GM21825 (cell line): ENCODE measurements at regions not wholly inside any gene's neighbourhood (a gene's known extent, or its start where the extent isn't known, plus 50 kb on each side); places are given as distances from the start of the nearest gene placed in this dataset.

Experiments
- ATAC-seq: cut with Tn5 transposase; IDR thresholded peaks from one replicate; pipeline ENCODE4 v1.9.1; 2021; ENCODE audit warnings: mild to moderate bottlenecking, moderate library complexity; ENCODE audit not compliant: unreplicated experiment

- ATAC-seq: no peak
Observed at GRCh38 chr2:19687017-19687659, 214.6 kb downstream of the TTC32 start.

- no peak for ATAC-seq
Observed at GRCh38 chr2:19686439-19686838, 215.3 kb downstream of the TTC32 start.

GRCh38 chr2:19685731-19686130 lies 216.1 kb downstream of the TTC32 start:
- no peak for ATAC-seq

DNA sequence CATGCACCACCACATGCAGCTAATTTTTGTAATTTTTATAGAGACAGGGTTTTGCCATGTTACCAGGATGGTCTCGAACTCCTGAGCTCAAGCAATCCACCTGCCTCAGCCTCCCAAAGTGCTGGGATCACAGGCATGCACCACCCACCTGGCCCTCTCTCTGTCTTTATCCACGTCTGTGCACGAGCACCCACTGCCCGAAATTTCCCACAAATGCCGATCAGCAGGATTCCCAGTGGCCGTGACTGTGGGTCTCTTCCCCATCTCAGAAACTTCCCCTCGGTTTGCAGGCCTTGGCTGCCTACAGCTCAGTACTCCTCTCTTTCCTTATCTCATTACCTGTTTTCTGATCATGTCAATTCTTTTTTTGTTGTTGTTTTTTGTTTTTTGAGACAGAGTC lies 217.3 kb downstream of the TTC32 start:
- no peak for ATAC-seq

DNA sequence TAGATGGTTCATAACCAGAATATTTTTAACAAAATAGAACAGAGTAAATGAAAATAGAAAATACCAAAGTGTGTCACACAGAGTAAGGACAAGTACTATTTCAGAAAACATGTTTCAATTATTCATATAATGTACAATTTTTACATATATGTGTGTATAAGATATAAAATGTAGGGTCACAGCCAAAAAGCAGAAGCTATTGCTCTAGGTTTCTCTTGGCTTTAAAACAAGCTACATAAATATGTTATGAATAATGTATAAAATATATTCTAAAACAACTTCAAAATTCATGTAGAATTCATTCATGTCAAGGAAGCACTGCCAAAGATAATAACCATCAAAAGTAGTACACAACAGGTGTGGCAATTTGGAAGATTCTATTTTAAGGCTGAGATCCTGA lies 218.2 kb downstream of the TTC32 start:
- no peak for ATAC-seq

DNA sequence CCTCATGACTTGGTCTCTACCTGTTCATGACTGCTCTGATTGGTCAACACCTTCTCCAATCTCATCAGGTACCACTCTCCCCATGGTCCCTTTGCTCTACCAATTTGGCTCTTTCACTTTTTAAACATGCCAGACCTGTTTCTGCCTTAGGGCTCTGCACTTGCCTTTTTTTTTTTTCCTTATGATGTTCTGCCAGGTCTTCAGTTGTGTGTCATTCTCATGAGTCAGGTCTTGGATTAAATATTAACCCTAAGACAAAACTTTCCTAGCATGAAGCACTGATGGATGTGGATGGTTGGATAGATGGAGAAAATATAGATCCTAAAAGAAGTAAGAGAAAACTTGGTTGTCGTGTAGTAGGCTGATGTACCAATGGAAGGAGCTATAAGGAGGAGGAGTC lies 219.3 kb downstream of the TTC32 start:
- ATAC-seq: no peak

GRCh38 chr2:19677825-19678518 lies 223.8 kb downstream of the TTC32 start:
- ATAC-seq: no peak

- ATAC-seq: no peak
Observed at GRCh38 chr2:19677215-19677777, 224.5 kb downstream of the TTC32 start.

DNA sequence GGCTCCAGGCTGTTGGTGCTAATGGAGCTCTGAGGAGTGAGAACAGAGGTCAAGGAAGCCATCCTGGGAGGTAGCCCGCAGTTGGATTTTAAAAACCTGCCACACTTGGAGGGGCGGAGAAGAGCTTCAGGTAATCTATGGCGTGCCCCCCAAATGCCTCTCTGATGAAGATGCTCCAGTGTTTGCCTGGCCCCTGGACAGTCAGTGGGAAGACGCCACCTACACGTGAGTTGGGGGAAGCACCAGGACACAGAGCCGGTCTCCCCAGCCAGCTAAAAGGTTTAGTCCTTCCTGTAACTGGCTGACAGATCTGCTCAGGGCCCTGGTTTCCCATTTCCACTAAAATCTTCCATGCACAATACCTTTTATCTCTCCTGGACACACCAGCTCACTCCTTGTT lies 225.0 kb downstream of the TTC32 start:
- no peak for ATAC-seq

- no peak for ATAC-seq
Observed at GRCh38 chr2:19675856-19676460, 225.8 kb downstream of the TTC32 start.

- no peak for ATAC-seq
Observed at GRCh38 chr2:19675003-19675629, 226.7 kb downstream of the TTC32 start.

- ATAC-seq: no peak
Observed at GRCh38 chr2:19674051-19675002, 227.5 kb downstream of the TTC32 start.

DNA sequence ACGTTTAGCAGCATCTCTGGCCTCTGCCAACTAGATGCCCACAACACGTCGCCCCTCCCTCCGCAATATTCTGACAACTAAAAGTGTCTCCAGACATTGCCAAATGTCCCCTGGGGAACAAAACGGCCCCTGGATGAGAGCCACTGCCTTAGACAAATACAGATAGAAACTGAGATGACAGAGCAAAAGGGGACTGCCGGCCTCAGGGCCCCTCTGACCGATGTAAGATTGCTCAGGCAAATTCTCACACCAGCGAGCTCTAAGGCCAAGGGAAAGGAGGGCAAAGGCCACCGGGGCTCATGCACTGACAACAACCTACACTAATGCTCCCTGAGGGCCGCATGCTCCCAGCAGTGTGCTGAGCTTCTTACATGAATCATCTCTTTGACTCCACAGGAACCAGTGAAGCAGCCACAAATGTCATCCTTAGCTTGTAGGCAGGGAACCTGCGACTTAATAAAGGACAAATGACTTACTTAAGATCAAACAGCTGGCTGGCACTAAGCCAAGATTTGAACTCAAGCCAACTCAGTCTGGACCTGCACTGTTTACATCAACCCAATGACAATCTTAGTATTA lies 228.5 kb downstream of the TTC32 start:
- ATAC-seq: no peak

DNA sequence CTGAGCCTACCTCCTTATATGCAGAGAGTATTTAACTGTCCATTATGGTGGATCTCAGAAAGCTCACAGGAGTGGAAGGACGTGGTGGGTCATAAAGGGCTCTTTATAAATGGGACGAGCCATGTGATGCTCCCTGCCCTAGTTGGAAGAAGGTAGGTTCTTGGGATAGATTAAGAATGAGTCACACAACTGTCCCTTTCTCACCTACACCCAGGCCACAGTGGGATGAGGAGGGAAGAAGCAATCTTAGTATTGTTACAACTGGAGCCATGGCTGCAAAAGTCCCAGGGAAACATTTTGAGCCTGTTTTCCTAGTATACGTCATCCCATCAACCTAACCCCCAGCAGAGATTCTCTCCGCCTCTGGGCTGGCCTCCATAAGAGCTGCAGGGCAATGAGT lies 229.9 kb downstream of the TTC32 start:
- ATAC-seq: no peak

- ATAC-seq: no peak
Observed at GRCh38 chr2:19671311-19671710, 230.5 kb downstream of the TTC32 start.

DNA sequence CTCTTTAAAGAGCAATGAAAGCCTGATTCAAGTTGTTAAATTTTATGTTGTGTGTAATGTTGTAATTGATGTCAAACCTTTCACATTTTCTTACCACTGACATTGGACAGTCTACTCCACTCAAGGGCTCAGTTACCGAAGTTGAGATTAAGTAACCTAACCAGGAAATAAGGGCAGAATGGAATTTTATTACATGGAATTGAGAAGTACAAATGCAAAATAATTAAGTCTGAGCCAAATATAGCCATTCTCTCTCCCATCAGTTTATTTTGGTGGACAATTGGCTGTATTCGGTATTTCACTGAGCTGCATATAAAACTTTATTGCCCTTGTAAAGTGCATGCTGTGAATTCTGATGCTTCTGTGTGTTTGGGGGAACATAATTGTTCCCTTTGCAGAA lies 231.5 kb downstream of the TTC32 start:
- no peak for ATAC-seq

DNA sequence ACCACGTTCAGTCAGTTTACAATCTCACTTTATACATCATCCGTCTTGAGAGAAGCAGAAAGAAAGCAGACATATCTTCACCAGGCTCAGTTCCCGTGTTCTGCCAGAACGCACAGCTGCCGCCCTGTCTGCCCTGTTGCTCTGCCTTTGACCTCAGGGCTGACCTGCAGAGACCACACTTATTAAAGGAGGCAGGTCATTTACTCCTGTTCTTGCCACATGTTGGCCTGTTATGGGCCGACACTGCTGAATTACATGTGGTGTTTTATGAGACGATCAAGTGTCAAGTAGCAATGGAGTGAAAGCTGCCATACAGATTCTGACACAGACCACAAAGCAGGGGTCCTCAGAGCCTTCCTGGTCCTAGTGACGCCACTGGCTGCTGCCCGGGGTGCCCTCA lies 232.2 kb downstream of the TTC32 start:
- ATAC-seq: no peak

- ATAC-seq: no peak
Observed at GRCh38 chr2:19669126-19669525, 232.7 kb downstream of the TTC32 start.

DNA sequence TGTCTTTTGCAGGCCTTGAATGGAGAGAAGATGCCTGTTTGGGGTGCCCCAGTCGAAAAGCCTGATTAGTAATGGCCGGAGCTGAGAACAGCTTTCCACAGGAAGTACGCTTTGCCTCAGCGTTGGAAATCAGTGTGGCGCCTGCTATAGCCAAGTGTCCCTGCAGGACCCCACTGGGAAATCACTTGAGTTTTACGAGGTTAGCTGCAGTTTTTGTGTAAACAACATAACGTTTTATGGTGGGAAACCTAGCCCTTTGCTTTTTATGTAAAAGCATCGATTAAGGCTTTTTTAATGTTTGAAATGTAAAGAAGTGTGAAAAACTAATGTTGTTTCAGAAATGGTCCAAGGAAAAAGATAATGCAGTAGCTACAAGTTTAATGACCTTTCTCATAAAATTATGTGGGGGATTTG lies 234.2 kb downstream of the TTC32 start:
- ATAC-seq: no peak

GRCh38 chr2:19667085-19667484 lies 234.7 kb downstream of the TTC32 start:
- no peak for ATAC-seq
